ENCODE measurements at regions not wholly inside any gene's neighbourhood (a gene's known extent, or its start where the extent isn't known, plus 50 kb on each side); places are given as distances from the start of the nearest gene placed in this dataset.

- no peak for DNase-seq (ENCODE audit: low read depth)
Measured at GRCh38 chr6:163797296-163797845, 382.9 kb downstream of the QKI start.

GRCh38 chr6:163793011-163793983 is 378.8 kb downstream of the QKI start:
- no peak for DNase-seq (ENCODE audit: low read depth)

GRCh38 chr6:163790266-163790840 is 375.8 kb downstream of the QKI start:
- no peak for DNase-seq (ENCODE audit: low read depth)

DNA sequence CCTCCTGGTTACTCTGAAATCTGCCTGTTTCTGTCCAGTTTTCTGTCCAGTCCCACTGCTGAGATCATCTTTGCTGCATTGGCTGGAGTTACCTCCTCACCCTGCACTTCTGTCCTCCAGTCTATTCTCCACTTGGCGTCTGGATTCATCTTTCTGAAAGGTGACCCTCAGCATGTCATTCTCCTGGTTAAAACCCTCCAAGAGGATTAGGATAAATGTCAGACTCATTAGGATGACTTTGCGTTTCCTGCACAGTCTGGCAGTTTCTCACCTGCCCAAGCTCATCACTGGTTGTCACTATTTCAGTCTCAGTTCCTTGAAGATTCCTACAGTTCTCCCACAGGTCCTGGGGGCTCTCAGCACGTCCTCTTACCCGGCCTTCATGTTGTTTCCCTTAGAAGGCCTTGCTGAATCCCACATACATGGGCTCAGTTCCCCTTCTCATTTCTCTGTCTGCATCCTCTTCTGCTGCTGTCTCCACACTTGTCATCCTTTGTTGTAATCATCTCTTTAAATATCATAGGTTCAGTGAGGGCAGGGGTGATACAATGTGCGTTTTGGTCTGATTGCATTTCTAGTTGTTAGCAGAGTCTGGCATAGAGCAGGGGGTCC is 374.8 kb downstream of the QKI start:
- no peak for DNase-seq (ENCODE audit: low read depth)

GRCh38 chr6:163786995-163787671 is 372.6 kb downstream of the QKI start:
- no peak for DNase-seq (ENCODE audit: low read depth)

DNA sequence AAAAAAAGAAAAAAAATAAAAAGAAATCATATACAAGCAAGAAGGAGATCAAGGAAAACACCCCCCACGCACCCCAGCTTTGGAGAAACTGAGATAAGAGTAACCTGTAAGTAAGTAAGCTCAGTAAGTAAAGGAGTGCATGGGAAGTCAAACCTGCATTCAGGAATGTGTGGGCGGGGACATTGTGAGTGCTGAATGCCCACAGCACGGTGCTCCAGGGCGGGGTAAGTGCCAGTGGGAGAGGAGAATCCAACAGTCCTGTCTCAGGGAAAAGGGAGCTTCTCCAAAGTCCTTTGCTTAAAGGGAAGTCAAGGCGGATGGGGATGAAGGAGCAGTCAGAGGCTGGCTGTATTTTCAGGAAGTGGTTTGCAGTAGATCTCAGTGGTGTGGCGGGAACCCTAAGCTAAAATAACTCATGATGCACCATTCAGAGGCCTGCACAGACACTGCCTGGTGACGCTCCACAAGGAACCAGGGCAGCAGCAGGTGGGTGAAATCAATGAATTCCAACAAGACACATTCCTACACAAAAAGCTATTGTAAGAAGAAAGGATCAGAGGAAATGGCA is 368.0 kb downstream of the QKI start:
- no peak for DNase-seq (ENCODE audit: low read depth)

DNA sequence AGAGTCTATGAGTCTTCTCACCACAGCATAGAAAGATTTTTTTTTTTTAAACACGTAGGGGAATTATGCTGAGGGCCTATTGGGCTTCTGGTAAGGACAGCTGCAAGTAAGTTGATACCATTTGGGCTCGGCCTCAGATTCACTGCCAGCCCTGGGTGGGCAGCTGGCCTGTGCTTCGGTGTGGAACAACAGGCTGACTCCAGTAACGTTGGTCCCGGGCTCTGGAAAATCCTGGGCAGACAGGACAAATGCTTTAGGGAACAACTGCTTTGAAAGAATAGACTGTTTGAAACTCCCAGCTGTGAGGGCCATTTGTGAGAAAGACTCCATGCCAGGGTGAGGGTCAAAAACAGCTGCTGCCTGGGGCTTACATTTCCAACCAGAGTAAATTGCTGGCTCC is 366.5 kb downstream of the QKI start:
- no peak for DNase-seq (ENCODE audit: low read depth)

GRCh38 chr6:163779727-163780284 is 365.3 kb downstream of the QKI start:
- no peak for DNase-seq (ENCODE audit: low read depth)

DNA sequence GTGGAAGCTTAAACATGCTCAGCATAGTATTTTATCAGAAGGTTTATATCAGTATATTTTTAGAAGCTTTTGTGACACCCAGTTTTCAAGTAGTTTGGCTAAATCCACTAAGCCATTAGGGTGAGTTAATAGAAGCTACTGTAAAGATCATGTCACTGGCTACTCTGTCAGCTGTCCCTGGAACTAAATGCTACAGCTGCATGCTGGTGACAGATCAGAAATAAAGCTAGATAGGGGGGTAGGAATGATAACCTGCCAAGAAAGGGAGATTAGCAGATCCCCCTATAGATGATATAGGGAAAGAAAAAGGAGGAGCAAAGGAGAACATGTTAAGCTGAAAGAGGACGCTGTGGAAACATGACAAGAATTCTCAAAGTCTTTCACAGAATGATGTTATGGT is 363.2 kb downstream of the QKI start:
- no peak for DNase-seq (ENCODE audit: low read depth)

DNA sequence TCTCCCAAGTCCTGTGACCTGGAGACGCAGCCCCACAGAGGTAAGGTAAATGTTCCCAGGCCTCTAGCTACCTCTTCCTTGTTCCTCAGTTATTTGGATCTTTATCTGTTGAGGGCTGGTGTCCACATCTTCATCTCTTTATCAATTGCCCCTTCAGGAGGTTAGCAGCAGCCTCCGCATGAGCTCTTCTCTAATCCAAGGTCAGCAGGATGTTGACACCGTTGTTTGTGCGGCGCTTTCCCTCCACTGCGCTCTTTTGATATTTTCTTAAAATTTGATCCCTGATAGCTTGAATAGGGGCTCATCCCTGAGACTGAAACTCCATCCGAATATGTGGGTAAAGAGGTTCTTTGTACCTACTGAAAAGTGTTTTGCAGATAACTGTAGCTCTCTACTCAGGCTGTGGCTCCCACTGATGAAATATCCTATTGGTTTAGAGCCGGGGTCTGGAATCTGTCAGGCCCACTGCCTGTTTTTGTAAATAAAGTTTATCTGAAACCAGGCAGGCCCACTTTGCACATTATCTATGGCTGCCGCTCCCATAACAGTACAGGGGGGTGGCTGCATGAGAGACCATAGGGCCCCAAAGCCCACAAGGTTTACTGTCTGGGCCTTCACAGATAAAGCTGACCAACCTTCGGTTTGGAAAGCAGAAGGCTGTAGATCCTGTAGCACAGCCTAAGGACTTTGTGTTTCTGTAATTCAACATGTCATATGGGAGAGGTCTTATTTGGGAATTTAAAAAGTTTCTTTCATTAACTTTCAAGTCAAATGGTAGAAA is 362.6 kb downstream of the QKI start:
- no peak for DNase-seq (ENCODE audit: low read depth)

GRCh38 chr6:163776196-163776905 is 361.8 kb downstream of the QKI start:
- no peak for DNase-seq (ENCODE audit: low read depth)

GRCh38 chr6:163775313-163775712 is 360.8 kb downstream of the QKI start:
- no peak for DNase-seq (ENCODE audit: low read depth)

GRCh38 chr6:163774485-163774884 is 360.0 kb downstream of the QKI start:
- DNase-seq (ENCODE audit: low read depth), result no peak

GRCh38 chr6:163773646-163774045 is 359.1 kb downstream of the QKI start:
- DNase-seq (ENCODE audit: low read depth), result no peak

DNA sequence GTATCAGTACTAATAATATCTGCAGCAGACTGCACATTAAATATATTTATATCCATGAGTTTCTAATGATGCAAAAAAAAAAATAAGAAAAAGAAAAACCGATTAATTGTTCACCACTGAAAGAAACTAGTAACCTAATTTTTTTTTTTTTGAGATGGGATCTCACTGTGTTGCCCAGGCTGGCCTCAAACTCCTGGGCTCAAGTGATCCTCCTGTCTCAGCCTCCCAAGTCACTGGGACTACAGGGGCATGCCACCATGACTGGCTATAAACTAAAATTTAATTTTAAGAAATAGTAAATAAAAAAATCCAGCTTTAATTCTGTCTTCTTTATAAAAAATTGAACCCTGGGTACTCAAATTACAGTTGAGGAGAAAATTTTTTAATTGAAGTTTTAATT is 358.2 kb downstream of the QKI start:
- DNase-seq (ENCODE audit: low read depth), result no peak

GRCh38 chr6:163771180-163771579 is 356.7 kb downstream of the QKI start:
- DNase-seq (ENCODE audit: low read depth), result no peak

GRCh38 chr6:163768905-163769304 is 354.4 kb downstream of the QKI start:
- no peak for DNase-seq (ENCODE audit: low read depth)

DNA sequence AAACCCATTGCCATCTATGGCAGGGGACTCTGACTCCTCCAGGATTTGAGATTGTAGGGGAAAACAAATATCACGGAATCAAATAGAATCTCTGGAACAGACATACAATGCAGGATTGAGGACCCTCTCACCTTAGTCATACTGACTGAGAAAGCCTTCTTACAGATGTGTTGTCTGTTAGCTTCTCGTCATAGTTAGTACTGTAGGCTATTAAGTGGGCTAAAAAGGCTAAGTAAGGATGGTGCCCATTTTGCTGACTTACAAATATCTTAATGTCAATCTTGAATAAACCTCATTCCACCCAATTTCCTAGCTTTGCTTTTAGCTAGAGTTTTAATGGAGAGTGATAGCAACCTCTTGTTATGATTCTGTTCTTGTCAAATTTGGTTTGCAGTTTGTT is 352.4 kb downstream of the QKI start:
- DNase-seq (ENCODE audit: low read depth), result no peak

- DNase-seq (ENCODE audit: low read depth), result no peak
Measured at GRCh38 chr6:163765335-163765734, 350.8 kb downstream of the QKI start.

GRCh38 chr6:163764565-163764964 is 350.0 kb downstream of the QKI start:
- no peak for DNase-seq (ENCODE audit: low read depth)

Data from activated T-helper 9 cell treated with anti-CD3 and anti-CD28 coated beads, Interleukin-2, amount 50 U/mL, for 16 hours (primary cell).